HCT116 (cell line): ENCODE measurements at regions not wholly inside any gene's neighbourhood (a gene's known extent, or its start where the extent isn't known, plus 50 kb on each side); places are given as distances from the start of the nearest gene placed in this dataset.

Experiments
- ATAC-seq: fragments of 200-7000 bp; cut with Tn5 transposase; 2 replicates; pipeline ENCODE4 v1.9.1; 2020; ENCODE audit warnings: mild to moderate bottlenecking, moderate library complexity
- BruUV-seq: library from RNA; stranded (reverse); fragments of 400-500 nt; replicated peaks from 2 replicates; lab custom pipeline; 2021; lab: Mats Ljungman, UMichigan
- CTCF ChIA-PET: fragments of 300-600 bp; sonication (Branson Sonifier 250); formaldehyde crosslinking; loops from one replicate; lab custom pipeline; 2021; ENCODE audit warnings: antibody characterized with exemption; lab: Charles Lee
- POLR2A ChIA-PET: fragments of 300-600, 350-600 bp; sonication (Branson Sonifier 250); formaldehyde crosslinking; loops from one replicate; lab custom pipeline; 2021; ENCODE audit warnings: antibody characterized with exemption; lab: Charles Lee
- RAD21 ChIA-PET, 2 experiments: fragments of 300-600 bp; sonication (Branson Sonifier 250); formaldehyde crosslinking; loops; one replicate each; lab custom pipeline; 2023; ENCODE audit warnings: low total read pairs in 2 of 2; ENCODE audit not compliant: uncharacterized antibody in 2 of 2, unreplicated experiment in 2 of 2, low non-redundant PET in 1 of 2; lab: Charles Lee
- DNase-seq: peaks from one replicate; pipeline ENCODE4 v3.0.0-alpha.2; 2010; ENCODE audit warnings: low read depth, low spot score
- H2AFZ ChIP-seq: fragments of 200-600 bp; shearing (Covaris generic), sonication (generic); 2 replicates; pipeline ENCODE4 v1.6.1; 2017; ENCODE audit warnings: low read depth, mixed run types, mixed read lengths, antibody characterized with exemption, low read length; ENCODE audit not compliant: poor library complexity, severe bottlenecking
- H3K27ac ChIP-seq: 2 replicates; pipeline ENCODE4 v1.5.1; 2012; ENCODE audit warnings: low read depth, low read length
- H3K27me3 ChIP-seq: fragments of 200-600 bp; sonication (generic); 2 replicates; pipeline ENCODE4 v1.6.1; 2016; ENCODE audit warnings: mixed run types, low read length, mixed read lengths; ENCODE audit not compliant: insufficient read depth
- H3K36me3 ChIP-seq, 2 experiments: fragments of 200-500 bp in 1 of 2; fragments of 200-600 bp in 1 of 2; sonication (Bioruptor generic) in 1 of 2; sonication (generic) in 1 of 2; 2 replicates each; pipeline versions ENCODE4 v1.5.1 to v1.6.1; 2014 to 2016; ENCODE audit warnings: low read length in 2 of 2, inconsistent platforms in 1 of 2, mixed read lengths in 1 of 2, mixed run types in 1 of 2; ENCODE audit not compliant: insufficient read depth in 2 of 2, control insufficient read depth in 1 of 2
- H3K4me1 ChIP-seq, 2 experiments: fragments of 200-600 bp in 1 of 2; sonication (generic) in 1 of 2; 2 replicates each; pipeline versions ENCODE4 v1.5.1 to v1.6.1; 2012 to 2017; ENCODE audit warnings: low read length in 2 of 2, inconsistent platforms in 1 of 2, mild to moderate bottlenecking in 1 of 2, mixed read lengths in 1 of 2, mixed run types in 1 of 2, moderate library complexity in 1 of 2; ENCODE audit not compliant: insufficient read depth in 2 of 2, control insufficient read depth in 1 of 2
- H3K4me2 ChIP-seq: fragments of 200-600 bp; sonication (generic); 2 replicates; pipeline ENCODE4 v1.6.1; 2017; ENCODE audit warnings: mixed run types, low read length, mixed read lengths
- H3K4me3 ChIP-seq, 2 experiments: fragments of 200-600 bp in 1 of 2; sonication (generic) in 1 of 2; replicated peaks in 1 of 2; 2 replicates each; pipeline ENCODE4 v1.5.1; 2011 to 2016; ENCODE audit warnings: low read length in 2 of 2, control low read depth in 1 of 2, low read depth in 1 of 2, mild to moderate bottlenecking in 1 of 2, mixed read lengths in 1 of 2, mixed run types in 1 of 2
- H3K79me2 ChIP-seq: fragments of 200-600 bp; sonication (generic); 2 replicates; pipeline ENCODE4 v1.6.1; 2017; ENCODE audit warnings: mild to moderate bottlenecking, mixed run types, low read length, moderate library complexity, mixed read lengths; ENCODE audit not compliant: insufficient read depth
- H3K9ac ChIP-seq: fragments of 200-600 bp; sonication (generic); 2 replicates; pipeline ENCODE4 v1.6.1; 2016; ENCODE audit warnings: low read length, mixed read lengths
- H3K9me2 ChIP-seq: fragments of 200-600 bp; sonication (generic), shearing (Covaris generic); 2 replicates; pipeline ENCODE4 v1.6.1; 2017; ENCODE audit warnings: mixed run types, mild to moderate bottlenecking, moderate library complexity; ENCODE audit not compliant: insufficient read depth
- H3K9me3 ChIP-seq, 2 experiments: fragments of 200-500 bp in 1 of 2; fragments of 200-600 bp in 1 of 2; sonication (Bioruptor generic) in 1 of 2; sonication (generic) in 1 of 2; 2 replicates each; pipeline ENCODE4 v1.6.1; 2014 to 2017; ENCODE audit warnings: low read length in 2 of 2, mixed read lengths in 2 of 2, inconsistent platforms in 1 of 2, low read depth in 1 of 2, mild to moderate bottlenecking in 1 of 2, mixed run types in 1 of 2, moderate library complexity in 1 of 2; ENCODE audit not compliant: control insufficient read depth in 1 of 2, insufficient read depth in 1 of 2
- H4K20me1 ChIP-seq: fragments of 200-600 bp; sonication (generic), shearing (Covaris generic); 2 replicates; pipeline ENCODE4 v1.6.1; 2017; ENCODE audit warnings: mixed run types, mild to moderate bottlenecking, moderate library complexity; ENCODE audit not compliant: insufficient read depth
- CBX3 ChIP-seq: IDR thresholded peaks from 2 replicates; pipeline ENCODE4 v1.6.1; 2012; ENCODE audit warnings: low read depth
- ELF1 ChIP-seq: IDR thresholded peaks from 2 replicates; pipeline ENCODE4 v1.6.1; 2012; ENCODE audit warnings: low read depth, borderline replicate concordance
- FOSL1 ChIP-seq: IDR thresholded peaks from 2 replicates; pipeline ENCODE4 v1.6.1; 2012; ENCODE audit warnings: low read depth
- JUND ChIP-seq: IDR thresholded peaks from 2 replicates; pipeline ENCODE4 v1.6.1; 2012
- MAX ChIP-seq: IDR thresholded peaks from 2 replicates; pipeline ENCODE4 v1.6.1; 2012
- POLR2A ChIP-seq: IDR thresholded peaks from 2 replicates; pipeline ENCODE4 v1.7.0; 2011; ENCODE audit warnings: borderline replicate concordance; ENCODE audit not compliant: insufficient read depth, insufficient read length; ENCODE audit errors: extremely low read depth
- SP1 ChIP-seq: IDR thresholded peaks from 2 replicates; pipeline ENCODE4 v1.6.1; 2012; ENCODE audit warnings: low read depth
- SRF ChIP-seq: IDR thresholded peaks from 2 replicates; pipeline ENCODE4 v1.6.1; 2012; ENCODE audit warnings: low read depth
- YY1 ChIP-seq: IDR thresholded peaks from 2 replicates; pipeline ENCODE4 v1.6.1; 2011; ENCODE audit warnings: low read length, low read depth, moderate library complexity, mild to moderate bottlenecking; ENCODE audit not compliant: insufficient replicate concordance; ENCODE audit errors: extremely low read depth
- intact Hi-C: fragments of 100-400 bp; cut with micrococcal nuclease; formaldehyde crosslinking; loops from 2 replicates; pipeline ENCODE4 v1.10.0; 2022
- TF ChIP-seq, protein P1 (sequence below): IDR thresholded peaks from 2 replicates; pipeline ENCODE4 v1.6.1; 2011; ENCODE audit warnings: mild to moderate bottlenecking, low read length, moderate library complexity; ENCODE audit not compliant: insufficient replicate concordance; ENCODE audit errors: extremely low read depth
- TF ChIP-seq, protein P2 (sequence below): IDR thresholded peaks from 2 replicates; pipeline ENCODE4 v1.6.1; 2012

DNA sequence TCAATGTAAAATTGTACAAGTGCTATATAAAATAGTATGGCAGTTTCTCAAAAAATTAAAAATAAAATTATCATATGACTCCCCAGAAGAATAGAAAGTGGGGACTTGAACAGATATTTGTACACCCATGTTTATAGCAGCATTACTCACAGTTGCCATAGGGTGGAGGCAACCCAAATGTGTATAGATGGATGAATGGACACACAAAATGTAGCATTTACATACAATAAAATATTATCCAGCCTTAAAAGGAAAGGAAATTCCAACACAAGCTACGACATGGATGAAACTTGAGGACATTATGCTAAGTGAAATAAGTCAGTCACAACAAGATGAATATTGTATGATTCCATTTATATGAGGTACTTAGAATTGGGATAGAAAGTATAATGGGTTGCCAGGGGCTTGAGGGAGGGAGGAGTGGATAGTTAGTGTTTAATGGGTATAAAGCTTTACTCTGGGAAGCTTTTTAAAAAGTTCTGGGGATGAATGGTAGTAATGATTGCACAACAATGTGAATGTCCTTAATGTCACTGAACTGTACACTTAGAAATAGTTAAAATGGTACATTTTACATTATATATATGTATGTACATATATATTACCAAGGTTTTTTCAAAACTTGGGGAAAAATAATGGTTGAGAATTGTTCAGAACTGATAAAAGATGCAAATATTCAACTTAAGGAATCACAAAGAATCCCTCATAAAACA, 53.0 kb upstream of the ADORA3 start:
- Histone ChIP-seq H3K9ac (no peak overlapping the region), H3K4me3 (no peak overlapping the region), H3K9me3 (no peaks in the 10 kb centered on the region), H2AFZ (no peak overlapping the region), H3K4me2 (no peak overlapping the region), H4K20me1 (no peaks in the 10 kb centered on the region), H3K79me2 (no peaks in the 10 kb centered on the region), H3K27me3 (no peaks in the 10 kb centered on the region), H3K9me2 (no peaks in the 10 kb centered on the region), H3K27ac (no peak overlapping the region), H3K4me1 (peaks cover 0 to 8% of the 10 kb centered on the region in 2 experiments; a peak in 1 of 4 replicates), H3K36me3 (no peaks in the 10 kb centered on the region)
- ChIA-PET RAD21 (no interaction called here), POLR2A (no interaction called here), CTCF (no interaction called here)
- ATAC-seq (peak; percentile 58; the same call in 1 of the 2 replicates), DNase-seq (no peak)
- no peak for TF ChIP-seq CBX3
- TF ChIP-seq, protein P1, sequence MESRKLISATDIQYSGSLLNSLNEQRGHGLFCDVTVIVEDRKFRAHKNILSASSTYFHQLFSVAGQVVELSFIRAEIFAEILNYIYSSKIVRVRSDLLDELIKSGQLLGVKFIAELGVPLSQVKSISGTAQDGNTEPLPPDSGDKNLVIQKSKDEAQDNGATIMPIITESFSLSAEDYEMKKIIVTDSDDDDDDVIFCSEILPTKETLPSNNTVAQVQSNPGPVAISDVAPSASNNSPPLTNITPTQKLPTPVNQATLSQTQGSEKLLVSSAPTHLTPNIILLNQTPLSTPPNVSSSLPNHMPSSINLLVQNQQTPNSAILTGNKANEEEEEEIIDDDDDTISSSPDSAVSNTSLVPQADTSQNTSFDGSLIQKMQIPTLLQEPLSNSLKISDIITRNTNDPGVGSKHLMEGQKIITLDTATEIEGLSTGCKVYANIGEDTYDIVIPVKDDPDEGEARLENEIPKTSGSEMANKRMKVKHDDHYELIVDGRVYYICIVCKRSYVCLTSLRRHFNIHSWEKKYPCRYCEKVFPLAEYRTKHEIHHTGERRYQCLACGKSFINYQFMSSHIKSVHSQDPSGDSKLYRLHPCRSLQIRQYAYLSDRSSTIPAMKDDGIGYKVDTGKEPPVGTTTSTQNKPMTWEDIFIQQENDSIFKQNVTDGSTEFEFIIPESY = no peak
- no peak for TF ChIP-seq YY1
- BruUV-seq = no TSS peak
- intact Hi-C loops = no loop called here

- Histone ChIP-seq H3K9me3 (no peaks in the 10 kb centered on the region), H3K79me2 (no peaks in the 10 kb centered on the region), H3K27ac (no peak overlapping the region), H3K27me3 (no peaks in the 10 kb centered on the region), H3K4me2 (no peak overlapping the region), H3K4me1 (peaks cover 0 to 11% of the 10 kb centered on the region in 2 experiments; a peak in 2 of 4 replicates), H3K4me3 (no peak overlapping the region), H4K20me1 (no peaks in the 10 kb centered on the region), H3K9me2 (no peaks in the 10 kb centered on the region), H3K36me3 (no peaks in the 10 kb centered on the region), H3K9ac (no peak overlapping the region), H2AFZ (no peak overlapping the region)
- ChIA-PET CTCF (no interaction called here), RAD21 (no interaction called here), POLR2A (no interaction called here)
- ATAC-seq (no peak), DNase-seq (no peak)
- intact Hi-C loops = no loop called here
- BruUV-seq = no TSS peak
- TF ChIP-seq, protein P2, sequence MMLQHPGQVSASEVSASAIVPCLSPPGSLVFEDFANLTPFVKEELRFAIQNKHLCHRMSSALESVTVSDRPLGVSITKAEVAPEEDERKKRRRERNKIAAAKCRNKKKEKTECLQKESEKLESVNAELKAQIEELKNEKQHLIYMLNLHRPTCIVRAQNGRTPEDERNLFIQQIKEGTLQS = no peak
- TF ChIP-seq SRF (no peak), ELF1 (no peak), JUND (no peak), YY1 (no peak), SP1 (no peak), FOSL1 (no peak), MAX (no peak), POLR2A (no peak), CBX3 (no peak)
- TF ChIP-seq, protein P1 = no peak
Observed at GRCh38 chr1:111559736-111560279, 56.4 kb upstream of the ADORA3 start.
